ENCODE measurements at regions not wholly inside any gene's neighbourhood (a gene's known extent, or its start where the extent isn't known, plus 50 kb on each side); places are given as distances from the start of the nearest gene placed in this dataset.

DNA sequence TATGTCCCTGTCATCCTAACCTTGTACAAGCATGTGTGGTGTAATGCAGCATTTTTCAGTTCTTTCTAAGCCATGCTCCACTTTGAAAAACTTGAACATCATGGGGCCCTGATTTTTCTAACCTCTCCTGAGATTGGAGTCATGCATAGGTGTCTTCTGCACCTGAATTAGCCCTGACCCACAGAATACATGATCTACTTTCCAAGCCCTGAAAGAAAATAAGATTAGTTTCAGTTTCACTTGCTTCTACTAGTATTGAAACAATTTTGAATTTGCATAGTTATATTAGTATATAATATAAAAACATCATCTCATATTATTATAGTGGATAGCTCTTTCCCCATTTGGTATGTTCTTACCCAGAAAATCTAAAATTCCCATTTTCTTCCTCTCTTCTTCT is 178.2 kb downstream of the HS3ST1 start:
- H3K27me3 Mint-ChIP-seq (ENCODE audit: low read depth, poor library complexity) = no peaks in the 10 kb centered on the region
- TF ChIP-seq, protein P1, sequence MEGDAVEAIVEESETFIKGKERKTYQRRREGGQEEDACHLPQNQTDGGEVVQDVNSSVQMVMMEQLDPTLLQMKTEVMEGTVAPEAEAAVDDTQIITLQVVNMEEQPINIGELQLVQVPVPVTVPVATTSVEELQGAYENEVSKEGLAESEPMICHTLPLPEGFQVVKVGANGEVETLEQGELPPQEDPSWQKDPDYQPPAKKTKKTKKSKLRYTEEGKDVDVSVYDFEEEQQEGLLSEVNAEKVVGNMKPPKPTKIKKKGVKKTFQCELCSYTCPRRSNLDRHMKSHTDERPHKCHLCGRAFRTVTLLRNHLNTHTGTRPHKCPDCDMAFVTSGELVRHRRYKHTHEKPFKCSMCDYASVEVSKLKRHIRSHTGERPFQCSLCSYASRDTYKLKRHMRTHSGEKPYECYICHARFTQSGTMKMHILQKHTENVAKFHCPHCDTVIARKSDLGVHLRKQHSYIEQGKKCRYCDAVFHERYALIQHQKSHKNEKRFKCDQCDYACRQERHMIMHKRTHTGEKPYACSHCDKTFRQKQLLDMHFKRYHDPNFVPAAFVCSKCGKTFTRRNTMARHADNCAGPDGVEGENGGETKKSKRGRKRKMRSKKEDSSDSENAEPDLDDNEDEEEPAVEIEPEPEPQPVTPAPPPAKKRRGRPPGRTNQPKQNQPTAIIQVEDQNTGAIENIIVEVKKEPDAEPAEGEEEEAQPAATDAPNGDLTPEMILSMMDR (IDR thresholded peaks at IDR 0.05) = no peak
- no peak overlapping the region for H3K27ac Mint-ChIP-seq
- no peaks in the 10 kb centered on the region for H3K4me1 Mint-ChIP-seq
- no peak overlapping the region for H3K4me3 Mint-ChIP-seq
- DNase-seq = no peak
- peaks cover 6% of the 10 kb centered on the region for H3K36me3 Mint-ChIP-seq (ENCODE audit: low read depth)
- peaks cover 20% of the 10 kb centered on the region for H3K9me3 Mint-ChIP-seq

DNA sequence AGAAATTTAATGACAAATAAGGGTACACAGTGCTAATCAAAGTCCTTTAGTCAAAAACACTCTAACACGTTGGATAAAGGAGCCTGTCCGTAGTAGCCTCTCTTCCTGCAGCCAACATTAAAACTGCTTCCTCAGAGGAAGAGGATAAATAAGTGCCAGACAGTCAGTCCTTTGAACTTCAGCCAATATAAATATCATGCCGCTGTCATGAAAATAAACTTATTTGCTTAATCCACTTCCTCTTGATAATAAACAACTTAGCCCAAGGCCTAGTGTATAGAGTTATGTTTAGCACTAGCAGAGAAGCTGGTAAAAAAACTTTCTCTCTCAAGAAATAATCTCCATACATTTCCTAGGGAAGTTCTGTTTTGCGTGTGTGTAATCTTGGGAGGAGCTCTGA is 196.7 kb downstream of the HS3ST1 start:
- peaks cover 23% of the 10 kb centered on the region for H3K9me3 Mint-ChIP-seq
- peaks cover 12% of the 10 kb centered on the region for H3K36me3 Mint-ChIP-seq (ENCODE audit: low read depth)
- peak overlapping the region; percentile 62 for H3K27ac Mint-ChIP-seq
- H3K27me3 Mint-ChIP-seq (ENCODE audit: low read depth, poor library complexity) = peaks cover 4% of the 10 kb centered on the region
- TF ChIP-seq, protein P1 (IDR thresholded peaks at IDR 0.05) = no peak
- H3K4me3 Mint-ChIP-seq = no peak overlapping the region
- DNase-seq = no peak
- peaks cover 45% of the 10 kb centered on the region for H3K4me1 Mint-ChIP-seq

DNA sequence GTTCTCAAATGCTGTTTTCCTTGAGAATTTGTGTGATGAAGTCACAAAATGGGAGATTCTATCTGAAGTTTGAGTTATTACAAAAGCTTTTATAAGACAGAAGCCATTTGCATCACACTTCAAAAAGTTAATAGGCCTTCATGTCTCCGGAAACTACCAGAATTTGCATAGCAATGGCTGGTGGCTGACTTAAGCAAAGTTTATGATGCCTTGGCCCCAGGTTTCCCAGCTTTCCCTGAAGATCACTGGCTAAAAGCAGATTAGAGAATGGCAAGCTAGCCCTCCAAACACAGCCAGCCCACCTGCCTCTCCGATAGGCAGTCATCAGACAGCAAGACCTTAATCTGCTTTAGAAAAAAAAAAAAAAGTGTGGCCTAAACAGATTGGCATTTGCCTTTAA is 197.8 kb downstream of the HS3ST1 start:
- Mint-ChIP-seq H3K27me3 (ENCODE audit: low read depth, poor library complexity) (peaks cover 4% of the 10 kb centered on the region), H3K4me3 (no peak overlapping the region), H3K9me3 (peaks cover 16% of the 10 kb centered on the region), H3K27ac (no peak overlapping the region), H3K36me3 (ENCODE audit: low read depth) (peaks cover 12% of the 10 kb centered on the region), H3K4me1 (peaks cover 51% of the 10 kb centered on the region)
- TF ChIP-seq, protein P1 (IDR thresholded peaks at IDR 0.05) = no peak
- no peak for DNase-seq

DNA sequence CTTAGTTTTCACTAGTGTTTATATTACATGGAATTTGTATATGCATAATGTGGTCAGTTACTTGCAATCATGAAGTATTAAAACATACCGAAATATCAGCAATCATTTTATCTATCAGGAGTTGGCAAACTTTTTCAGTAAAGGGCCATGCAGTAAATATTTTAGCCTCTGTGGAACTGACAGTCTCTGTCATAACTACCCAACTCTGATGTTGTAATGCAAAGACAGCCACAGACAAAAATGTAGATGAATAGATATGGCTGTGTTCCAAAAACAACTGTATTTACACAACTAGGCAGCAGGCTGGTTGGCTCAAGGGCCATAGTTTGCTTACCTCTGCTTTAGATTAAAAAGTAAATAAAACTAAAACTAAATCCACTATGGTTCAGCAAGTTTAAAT is 200.2 kb downstream of the HS3ST1 start:
- no peak for DNase-seq
- TF ChIP-seq, protein P1 (IDR thresholded peaks at IDR 0.05) = no peak
- Mint-ChIP-seq H3K4me1 (peaks cover 73% of the 10 kb centered on the region), H3K36me3 (ENCODE audit: low read depth) (no peaks in the 10 kb centered on the region), H3K4me3 (no peak overlapping the region), H3K27me3 (ENCODE audit: low read depth, poor library complexity) (peaks cover 4% of the 10 kb centered on the region), H3K9me3 (no peaks in the 10 kb centered on the region), H3K27ac (no peak overlapping the region)

DNA sequence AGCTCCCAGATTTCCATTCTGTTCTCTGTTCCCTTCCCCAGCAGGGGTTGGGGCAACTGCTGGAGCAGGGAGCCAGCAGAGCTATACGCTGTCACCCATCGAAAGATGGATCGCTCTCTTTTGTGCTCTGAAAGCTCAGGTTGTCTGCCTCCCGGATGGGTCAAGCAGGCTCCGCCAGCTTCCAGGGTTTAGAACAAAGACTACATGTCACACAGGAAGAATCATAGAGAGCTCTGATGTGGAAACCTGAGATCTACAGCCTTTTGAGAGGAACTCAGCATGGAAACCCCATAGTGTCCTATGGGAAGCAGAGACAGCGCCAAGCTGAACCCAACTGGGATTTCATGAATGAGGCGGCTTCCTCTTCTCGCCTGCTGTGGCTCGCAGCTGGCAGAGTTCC is 205.4 kb downstream of the HS3ST1 start:
- DNase-seq = peak; percentile 48
- Mint-ChIP-seq H3K9me3 (peaks cover 16% of the 10 kb centered on the region), H3K36me3 (ENCODE audit: low read depth) (peaks cover 3% of the 10 kb centered on the region), H3K4me1 (peaks cover 43% of the 10 kb centered on the region), H3K4me3 (peak overlapping the region; percentile 45), H3K27ac (peak overlapping the region; percentile 95), H3K27me3 (ENCODE audit: low read depth, poor library complexity) (peaks cover 4% of the 10 kb centered on the region)
- TF ChIP-seq, protein P1 (IDR thresholded peaks at IDR 0.05) = no peak

DNA sequence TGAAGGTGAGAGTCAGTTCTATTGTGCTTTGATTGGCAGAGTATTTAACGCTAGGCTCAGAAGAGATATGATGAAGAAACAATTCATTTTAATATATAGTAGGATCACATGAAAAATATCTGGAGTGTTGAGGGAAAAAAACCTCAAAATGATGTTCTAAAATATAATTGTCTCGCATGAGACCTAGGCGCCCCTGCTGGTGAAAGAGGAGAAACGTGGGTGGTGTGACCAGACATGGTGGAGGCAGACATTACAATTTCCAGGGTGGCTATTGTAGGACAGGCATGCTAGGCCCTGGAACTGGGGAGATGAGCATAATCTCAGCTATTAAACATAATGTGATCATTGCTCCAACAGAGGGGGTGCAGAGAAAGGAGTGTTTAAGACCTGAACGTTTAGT is 210.0 kb downstream of the HS3ST1 start:
- TF ChIP-seq, protein P1 (IDR thresholded peaks at IDR 0.05) = no peak
- Mint-ChIP-seq H3K9me3 (peaks cover 23% of the 10 kb centered on the region), H3K27me3 (ENCODE audit: low read depth, poor library complexity) (no peaks in the 10 kb centered on the region), H3K4me1 (peaks cover 17% of the 10 kb centered on the region), H3K4me3 (no peak overlapping the region), H3K27ac (no peak overlapping the region), H3K36me3 (ENCODE audit: low read depth) (peaks cover 3% of the 10 kb centered on the region)
- DNase-seq = no peak
